Endometrial microvascular endothelial cells (primary cell): ENCODE measurements at regions not wholly inside any gene's neighbourhood (a gene's known extent, or its start where the extent isn't known, plus 50 kb on each side); places are given as distances from the start of the nearest gene placed in this dataset.
"Not testable (repeated sequence)": the region's sequence is repeated elsewhere in the genome, so short reads cannot be mapped to it uniquely, and the experiment has no call there.

Source experiments
- in situ Hi-C: cut with HindIII; loops from 2 replicates; pipeline ENCODE4 v1.10.0; 2017; ENCODE audit warnings: low sequenced_read_pairs, low pct_unique_long_range_greater_than_20kb; ENCODE audit errors: inconsistent ontology term

GRCh38 chr16:65769055-65769465 is 597.4 kb upstream of the CDH5 start:
- in situ Hi-C loops, result no loop called here

GRCh38 chr16:65767125-65767524 is 599.4 kb upstream of the CDH5 start:
- in situ Hi-C loops, result no loop called here

- in situ Hi-C loops, result no loop called here
Observed at GRCh38 chr16:65763640-65764305, 602.7 kb upstream of the CDH5 start.

- in situ Hi-C loops, result no loop called here
Observed at GRCh38 chr16:65760874-65761273, 605.6 kb upstream of the CDH5 start.

GRCh38 chr16:65758620-65759019 is 607.9 kb upstream of the CDH5 start:
- in situ Hi-C loops, result no loop called here

GRCh38 chr16:65757064-65757463 is 609.4 kb upstream of the CDH5 start:
- in situ Hi-C loops, result no loop called here

- in situ Hi-C loops, result no loop called here
Observed at GRCh38 chr16:65756163-65756562, 610.3 kb upstream of the CDH5 start.

- in situ Hi-C loops, result no loop called here
Observed at GRCh38 chr16:65754820-65755691, 611.4 kb upstream of the CDH5 start.

- in situ Hi-C loops, result no loop called here
Observed at GRCh38 chr16:65752522-65752844, 614.0 kb upstream of the CDH5 start.

GRCh38 chr16:65751622-65752521 is 614.6 kb upstream of the CDH5 start:
- in situ Hi-C loops, result no loop called here

GRCh38 chr16:65749506-65749905 is 617.0 kb upstream of the CDH5 start:
- in situ Hi-C loops, result no loop called here

GRCh38 chr16:65746941-65747340 is 619.5 kb upstream of the CDH5 start:
- in situ Hi-C loops, result no loop called here

- in situ Hi-C loops, result no loop called here
Observed at GRCh38 chr16:65745201-65745708, 621.2 kb upstream of the CDH5 start.

- in situ Hi-C loops, result no loop called here
Observed at GRCh38 chr16:65744401-65744800, 622.1 kb upstream of the CDH5 start.

- in situ Hi-C loops, result no loop called here
Observed at GRCh38 chr16:65743558-65743957, 621.7 kb upstream of the CDH11 start.

GRCh38 chr16:65740711-65741110 is 618.8 kb upstream of the CDH11 start:
- in situ Hi-C loops, result no loop called here

GRCh38 chr16:65739518-65739917 is 617.7 kb upstream of the CDH11 start:
- in situ Hi-C loops, result no loop called here

GRCh38 chr16:65737831-65738230 is 616.0 kb upstream of the CDH11 start:
- in situ Hi-C loops, result no loop called here

- in situ Hi-C loops, result not testable (repeated sequence)
Observed at GRCh38 chr16:65735615-65736014, 613.8 kb upstream of the CDH11 start.
